WTC11 (cell line): ENCODE measurements at regions not wholly inside any gene's neighbourhood (a gene's known extent, or its start where the extent isn't known, plus 50 kb on each side); places are given as distances from the start of the nearest gene placed in this dataset.
"Not testable (repeated sequence)": the region's sequence is repeated elsewhere in the genome, so short reads cannot be mapped to it uniquely, and the experiment has no call there.

Experiments
- FOXJ3 ChIP-seq: sonication (generic); formaldehyde crosslinking; IDR thresholded peaks from 2 replicates; pipeline ENCODE4 v1.9.0; 2021; ENCODE audit warnings: missing genetic modification reagents, mild to moderate bottlenecking, borderline replicate concordance
- ZNF138 ChIP-seq: sonication (generic); formaldehyde crosslinking; conservative IDR thresholded peaks from 2 replicates; pipeline ENCODE4 v1.8.1; 2022; ENCODE audit warnings: mild to moderate bottlenecking, moderate library complexity, missing genetic modification reagents
- ZNF671 ChIP-seq: fragments of 250-450 bp; sonication (Bioruptor Pico); IDR thresholded peaks from 2 replicates; pipeline ENCODE4 v1.8.0; 2021; ENCODE audit warnings: mild to moderate bottlenecking
- TF ChIP-seq, protein P1 (sequence below): fragments of 200-600 bp; IDR thresholded peaks from 2 replicates; pipeline ENCODE4 v1.8.0; 2022; ENCODE audit warnings: antibody characterized with exemption
- TF ChIP-seq, protein P2 (sequence below): sonication (generic); formaldehyde crosslinking; IDR thresholded peaks from 2 replicates; pipeline ENCODE4 v1.8.0; 2022; ENCODE audit warnings: mild to moderate bottlenecking, missing genetic modification reagents
- TF ChIP-seq, protein P3 (sequence below): fragments of 250-450 bp; sonication (Bioruptor Pico); IDR thresholded peaks from 2 replicates; pipeline ENCODE4 v1.8.0; 2021; ENCODE audit warnings: mild to moderate bottlenecking
- TF ChIP-seq, protein P4 (sequence below): sonication (generic); formaldehyde crosslinking; IDR thresholded peaks from 2 replicates; pipeline ENCODE4 v1.8.1; 2022; ENCODE audit warnings: low read depth, mild to moderate bottlenecking, moderate library complexity, missing genetic modification reagents, borderline replicate concordance
- TF ChIP-seq, protein P5 (sequence below): sonication (generic); formaldehyde crosslinking; IDR thresholded peaks from 2 replicates; pipeline ENCODE4 v1.8.0; 2023; ENCODE audit warnings: missing genetic modification reagents, mild to moderate bottlenecking, borderline replicate concordance
- TF ChIP-seq, protein P6 (sequence below): sonication (generic); formaldehyde crosslinking; IDR thresholded peaks from 2 replicates; pipeline ENCODE4 v1.8.0; 2023; ENCODE audit warnings: mild to moderate bottlenecking, missing genetic modification reagents

DNA sequence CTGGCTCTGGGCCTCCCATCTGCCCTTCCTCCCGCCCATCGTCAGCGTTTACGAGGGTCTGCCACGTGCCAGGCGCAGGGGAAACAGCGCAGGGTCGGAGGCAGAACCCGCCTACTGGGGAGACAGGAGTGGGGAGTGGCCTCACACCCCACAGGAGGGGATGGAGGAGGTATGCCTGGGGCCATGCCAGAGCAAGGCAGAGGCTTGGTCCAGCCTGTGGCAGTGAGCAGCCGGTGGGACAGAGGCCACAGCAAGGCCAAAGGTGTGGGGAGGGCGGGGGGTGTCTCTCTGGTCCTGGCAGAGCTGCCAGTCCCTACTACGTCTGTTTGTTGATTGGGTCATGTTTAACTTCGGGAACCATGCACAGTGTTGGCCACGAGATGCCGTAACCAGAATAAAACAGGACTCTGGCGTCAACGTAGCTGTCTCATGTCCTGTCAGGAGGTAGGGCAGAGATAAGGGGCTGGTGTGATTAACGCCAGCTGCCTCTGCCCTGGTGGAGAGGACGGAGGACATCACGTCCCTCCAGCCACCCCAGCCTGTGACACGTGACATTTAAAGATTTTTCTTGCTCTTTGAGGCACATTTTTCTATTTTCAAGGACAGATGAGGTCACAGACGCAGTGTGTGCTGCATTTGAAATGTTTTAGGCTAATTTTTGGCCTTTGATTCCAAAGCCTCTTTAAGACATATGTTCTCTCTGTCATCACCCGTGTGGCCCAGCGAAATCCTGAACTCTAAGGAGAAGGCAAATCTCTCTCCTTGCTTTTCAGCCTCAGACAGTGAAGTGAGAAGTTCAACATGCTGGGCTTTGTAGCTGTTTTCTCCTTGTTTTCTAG lies 193.3 kb downstream of the LAT start:
- TF ChIP-seq, protein P1, sequence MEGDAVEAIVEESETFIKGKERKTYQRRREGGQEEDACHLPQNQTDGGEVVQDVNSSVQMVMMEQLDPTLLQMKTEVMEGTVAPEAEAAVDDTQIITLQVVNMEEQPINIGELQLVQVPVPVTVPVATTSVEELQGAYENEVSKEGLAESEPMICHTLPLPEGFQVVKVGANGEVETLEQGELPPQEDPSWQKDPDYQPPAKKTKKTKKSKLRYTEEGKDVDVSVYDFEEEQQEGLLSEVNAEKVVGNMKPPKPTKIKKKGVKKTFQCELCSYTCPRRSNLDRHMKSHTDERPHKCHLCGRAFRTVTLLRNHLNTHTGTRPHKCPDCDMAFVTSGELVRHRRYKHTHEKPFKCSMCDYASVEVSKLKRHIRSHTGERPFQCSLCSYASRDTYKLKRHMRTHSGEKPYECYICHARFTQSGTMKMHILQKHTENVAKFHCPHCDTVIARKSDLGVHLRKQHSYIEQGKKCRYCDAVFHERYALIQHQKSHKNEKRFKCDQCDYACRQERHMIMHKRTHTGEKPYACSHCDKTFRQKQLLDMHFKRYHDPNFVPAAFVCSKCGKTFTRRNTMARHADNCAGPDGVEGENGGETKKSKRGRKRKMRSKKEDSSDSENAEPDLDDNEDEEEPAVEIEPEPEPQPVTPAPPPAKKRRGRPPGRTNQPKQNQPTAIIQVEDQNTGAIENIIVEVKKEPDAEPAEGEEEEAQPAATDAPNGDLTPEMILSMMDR = not testable (repeated sequence)
- TF ChIP-seq, protein P2, sequence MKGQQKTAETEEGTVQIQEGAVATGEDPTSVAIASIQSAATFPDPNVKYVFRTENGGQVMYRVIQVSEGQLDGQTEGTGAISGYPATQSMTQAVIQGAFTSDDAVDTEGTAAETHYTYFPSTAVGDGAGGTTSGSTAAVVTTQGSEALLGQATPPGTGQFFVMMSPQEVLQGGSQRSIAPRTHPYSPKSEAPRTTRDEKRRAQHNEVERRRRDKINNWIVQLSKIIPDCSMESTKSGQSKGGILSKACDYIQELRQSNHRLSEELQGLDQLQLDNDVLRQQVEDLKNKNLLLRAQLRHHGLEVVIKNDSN (CRISPR knock-in tag) = not testable (repeated sequence)
- TF ChIP-seq ZNF671, FOXJ3, ZNF138 (CRISPR knock-in tag): not testable (repeated sequence)
- TF ChIP-seq, protein P3, sequence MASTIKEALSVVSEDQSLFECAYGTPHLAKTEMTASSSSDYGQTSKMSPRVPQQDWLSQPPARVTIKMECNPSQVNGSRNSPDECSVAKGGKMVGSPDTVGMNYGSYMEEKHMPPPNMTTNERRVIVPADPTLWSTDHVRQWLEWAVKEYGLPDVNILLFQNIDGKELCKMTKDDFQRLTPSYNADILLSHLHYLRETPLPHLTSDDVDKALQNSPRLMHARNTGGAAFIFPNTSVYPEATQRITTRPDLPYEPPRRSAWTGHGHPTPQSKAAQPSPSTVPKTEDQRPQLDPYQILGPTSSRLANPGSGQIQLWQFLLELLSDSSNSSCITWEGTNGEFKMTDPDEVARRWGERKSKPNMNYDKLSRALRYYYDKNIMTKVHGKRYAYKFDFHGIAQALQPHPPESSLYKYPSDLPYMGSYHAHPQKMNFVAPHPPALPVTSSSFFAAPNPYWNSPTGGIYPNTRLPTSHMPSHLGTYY (CRISPR knock-in tag) = not testable (repeated sequence)
- TF ChIP-seq, protein P4, sequence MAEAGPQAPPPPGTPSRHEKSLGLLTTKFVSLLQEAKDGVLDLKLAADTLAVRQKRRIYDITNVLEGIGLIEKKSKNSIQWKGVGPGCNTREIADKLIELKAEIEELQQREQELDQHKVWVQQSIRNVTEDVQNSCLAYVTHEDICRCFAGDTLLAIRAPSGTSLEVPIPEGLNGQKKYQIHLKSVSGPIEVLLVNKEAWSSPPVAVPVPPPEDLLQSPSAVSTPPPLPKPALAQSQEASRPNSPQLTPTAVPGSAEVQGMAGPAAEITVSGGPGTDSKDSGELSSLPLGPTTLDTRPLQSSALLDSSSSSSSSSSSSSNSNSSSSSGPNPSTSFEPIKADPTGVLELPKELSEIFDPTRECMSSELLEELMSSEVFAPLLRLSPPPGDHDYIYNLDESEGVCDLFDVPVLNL = not testable (repeated sequence)
- TF ChIP-seq, protein P5, sequence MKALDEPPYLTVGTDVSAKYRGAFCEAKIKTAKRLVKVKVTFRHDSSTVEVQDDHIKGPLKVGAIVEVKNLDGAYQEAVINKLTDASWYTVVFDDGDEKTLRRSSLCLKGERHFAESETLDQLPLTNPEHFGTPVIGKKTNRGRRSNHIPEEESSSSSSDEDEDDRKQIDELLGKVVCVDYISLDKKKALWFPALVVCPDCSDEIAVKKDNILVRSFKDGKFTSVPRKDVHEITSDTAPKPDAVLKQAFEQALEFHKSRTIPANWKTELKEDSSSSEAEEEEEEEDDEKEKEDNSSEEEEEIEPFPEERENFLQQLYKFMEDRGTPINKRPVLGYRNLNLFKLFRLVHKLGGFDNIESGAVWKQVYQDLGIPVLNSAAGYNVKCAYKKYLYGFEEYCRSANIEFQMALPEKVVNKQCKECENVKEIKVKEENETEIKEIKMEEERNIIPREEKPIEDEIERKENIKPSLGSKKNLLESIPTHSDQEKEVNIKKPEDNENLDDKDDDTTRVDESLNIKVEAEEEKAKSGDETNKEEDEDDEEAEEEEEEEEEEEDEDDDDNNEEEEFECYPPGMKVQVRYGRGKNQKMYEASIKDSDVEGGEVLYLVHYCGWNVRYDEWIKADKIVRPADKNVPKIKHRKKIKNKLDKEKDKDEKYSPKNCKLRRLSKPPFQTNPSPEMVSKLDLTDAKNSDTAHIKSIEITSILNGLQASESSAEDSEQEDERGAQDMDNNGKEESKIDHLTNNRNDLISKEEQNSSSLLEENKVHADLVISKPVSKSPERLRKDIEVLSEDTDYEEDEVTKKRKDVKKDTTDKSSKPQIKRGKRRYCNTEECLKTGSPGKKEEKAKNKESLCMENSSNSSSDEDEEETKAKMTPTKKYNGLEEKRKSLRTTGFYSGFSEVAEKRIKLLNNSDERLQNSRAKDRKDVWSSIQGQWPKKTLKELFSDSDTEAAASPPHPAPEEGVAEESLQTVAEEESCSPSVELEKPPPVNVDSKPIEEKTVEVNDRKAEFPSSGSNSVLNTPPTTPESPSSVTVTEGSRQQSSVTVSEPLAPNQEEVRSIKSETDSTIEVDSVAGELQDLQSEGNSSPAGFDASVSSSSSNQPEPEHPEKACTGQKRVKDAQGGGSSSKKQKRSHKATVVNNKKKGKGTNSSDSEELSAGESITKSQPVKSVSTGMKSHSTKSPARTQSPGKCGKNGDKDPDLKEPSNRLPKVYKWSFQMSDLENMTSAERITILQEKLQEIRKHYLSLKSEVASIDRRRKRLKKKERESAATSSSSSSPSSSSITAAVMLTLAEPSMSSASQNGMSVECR (CRISPR knock-in tag) = not testable (repeated sequence)
- TF ChIP-seq, protein P6, sequence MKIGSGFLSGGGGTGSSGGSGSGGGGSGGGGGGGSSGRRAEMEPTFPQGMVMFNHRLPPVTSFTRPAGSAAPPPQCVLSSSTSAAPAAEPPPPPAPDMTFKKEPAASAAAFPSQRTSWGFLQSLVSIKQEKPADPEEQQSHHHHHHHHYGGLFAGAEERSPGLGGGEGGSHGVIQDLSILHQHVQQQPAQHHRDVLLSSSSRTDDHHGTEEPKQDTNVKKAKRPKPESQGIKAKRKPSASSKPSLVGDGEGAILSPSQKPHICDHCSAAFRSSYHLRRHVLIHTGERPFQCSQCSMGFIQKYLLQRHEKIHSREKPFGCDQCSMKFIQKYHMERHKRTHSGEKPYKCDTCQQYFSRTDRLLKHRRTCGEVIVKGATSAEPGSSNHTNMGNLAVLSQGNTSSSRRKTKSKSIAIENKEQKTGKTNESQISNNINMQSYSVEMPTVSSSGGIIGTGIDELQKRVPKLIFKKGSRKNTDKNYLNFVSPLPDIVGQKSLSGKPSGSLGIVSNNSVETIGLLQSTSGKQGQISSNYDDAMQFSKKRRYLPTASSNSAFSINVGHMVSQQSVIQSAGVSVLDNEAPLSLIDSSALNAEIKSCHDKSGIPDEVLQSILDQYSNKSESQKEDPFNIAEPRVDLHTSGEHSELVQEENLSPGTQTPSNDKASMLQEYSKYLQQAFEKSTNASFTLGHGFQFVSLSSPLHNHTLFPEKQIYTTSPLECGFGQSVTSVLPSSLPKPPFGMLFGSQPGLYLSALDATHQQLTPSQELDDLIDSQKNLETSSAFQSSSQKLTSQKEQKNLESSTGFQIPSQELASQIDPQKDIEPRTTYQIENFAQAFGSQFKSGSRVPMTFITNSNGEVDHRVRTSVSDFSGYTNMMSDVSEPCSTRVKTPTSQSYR (CRISPR knock-in tag) = not testable (repeated sequence)
